NT2/D1 (cell line): ENCODE measurements at regions not wholly inside any gene's neighbourhood (a gene's known extent, or its start where the extent isn't known, plus 50 kb on each side); places are given as distances from the start of the nearest gene placed in this dataset.

Experiments
- DNase-seq: peaks from one replicate; pipeline ENCODE4 v3.0.0-alpha.2; 2011; ENCODE audit warnings: low read depth, low spot score
- H3K27me3 ChIP-seq: 2 replicates; pipeline ENCODE4 v1.6.0; 2011; ENCODE audit warnings: mild to moderate bottlenecking; ENCODE audit not compliant: insufficient read length, insufficient read depth
- H3K36me3 ChIP-seq: 2 replicates; pipeline ENCODE4 v1.6.1; 2011; ENCODE audit warnings: mild to moderate bottlenecking, low read length, mixed read lengths; ENCODE audit not compliant: insufficient read depth, insufficient read length
- H3K4me1 ChIP-seq: 2 replicates; pipeline ENCODE4 v1.5.1; 2011; ENCODE audit not compliant: insufficient read depth, insufficient read length
- H3K4me3 ChIP-seq: 2 replicates; pipeline ENCODE4 v1.5.1; 2011; ENCODE audit warnings: low read depth; ENCODE audit not compliant: insufficient read length
- H3K9ac ChIP-seq: 2 replicates; pipeline ENCODE4 v1.6.0; 2011; ENCODE audit warnings: low read depth; ENCODE audit not compliant: insufficient read length
- H3K9me3 ChIP-seq: 2 replicates; pipeline ENCODE4 v1.5.1; 2011; ENCODE audit warnings: mild to moderate bottlenecking, low read length; ENCODE audit not compliant: insufficient read depth
- SUZ12 ChIP-seq: IDR thresholded peaks from 2 replicates; pipeline ENCODE4 v1.6.1; 2011; ENCODE audit not compliant: insufficient read length, insufficient read depth; ENCODE audit errors: extremely low read depth
- YY1 ChIP-seq: IDR thresholded peaks from 2 replicates; pipeline ENCODE4 v1.6.1; 2011; ENCODE audit not compliant: insufficient read length, insufficient read depth
- ZNF274 ChIP-seq: IDR thresholded peaks from 2 replicates; pipeline ENCODE4 v1.6.1; 2011; ENCODE audit warnings: mild to moderate bottlenecking, low read depth, low read length

DNA sequence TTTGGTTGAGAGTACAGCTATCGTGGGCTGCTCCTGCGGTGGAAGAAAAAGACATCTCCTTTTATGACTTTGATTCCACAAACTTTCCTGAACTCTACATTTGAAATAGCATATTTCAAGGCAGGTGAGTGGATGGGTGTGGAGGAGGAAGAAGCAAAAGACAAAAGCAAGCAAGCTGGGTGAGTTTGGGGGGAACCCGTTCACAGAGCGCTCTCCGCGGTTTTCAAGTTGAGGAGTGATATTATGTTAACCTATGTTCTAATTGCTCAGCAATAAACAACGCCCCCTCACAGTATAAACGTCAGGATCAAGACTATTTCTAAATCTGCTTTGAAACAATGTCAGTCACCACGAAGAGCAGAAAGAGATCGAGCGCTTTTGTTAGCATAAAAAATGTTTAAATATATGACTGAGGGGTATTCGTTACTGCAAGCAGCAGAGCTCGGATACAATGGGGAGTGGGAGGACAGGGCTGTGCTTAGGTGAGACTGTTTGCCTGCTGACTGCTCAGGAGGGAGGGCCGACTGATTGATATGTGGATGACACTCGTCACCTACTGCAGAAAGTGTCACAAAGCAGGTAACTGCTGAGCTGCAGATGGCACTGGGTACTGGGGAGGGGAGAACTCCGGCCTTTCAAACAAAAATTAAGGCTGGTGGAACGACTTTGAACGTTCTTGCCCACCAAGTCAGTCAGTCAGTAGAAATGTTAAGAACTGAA lies 236.5 kb downstream of the DRD1 start:
- no peak for DNase-seq
- H3K9me3 ChIP-seq, result no peaks in the 10 kb centered on the region
- no peaks in the 10 kb centered on the region for H3K36me3 ChIP-seq
- TF ChIP-seq ZNF274 (no peak), YY1 (no peak), SUZ12 (no peak)
- no peaks in the 10 kb centered on the region for H3K4me1 ChIP-seq
- H3K4me3 ChIP-seq, result no peak overlapping the region
- H3K27me3 ChIP-seq, result no peaks in the 10 kb centered on the region
- no peak overlapping the region for H3K9ac ChIP-seq

DNA sequence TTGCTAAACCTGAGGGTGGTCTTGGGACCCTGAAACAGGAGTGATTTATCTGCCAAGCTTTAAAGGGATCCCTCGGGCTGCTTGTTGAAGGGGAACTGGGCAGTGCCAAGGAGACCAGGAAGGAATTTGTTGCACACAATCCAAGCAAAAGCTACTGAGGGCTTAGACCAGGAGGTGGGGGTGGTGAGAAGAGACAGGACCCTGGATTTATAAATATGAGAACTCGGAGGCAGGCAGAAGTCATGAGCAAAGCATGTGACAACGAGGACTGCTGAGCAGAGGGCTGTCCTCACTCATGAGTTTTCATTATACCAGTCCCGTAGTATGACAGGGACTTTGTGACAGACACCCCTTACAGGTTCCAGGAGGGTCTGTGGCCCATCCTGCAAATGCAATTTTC lies 237.3 kb downstream of the DRD1 start:
- no peaks in the 10 kb centered on the region for H3K36me3 ChIP-seq
- no peaks in the 10 kb centered on the region for H3K4me1 ChIP-seq
- H3K9ac ChIP-seq, result no peak overlapping the region
- H3K27me3 ChIP-seq, result no peaks in the 10 kb centered on the region
- no peak for DNase-seq
- H3K4me3 ChIP-seq, result no peak overlapping the region
- H3K9me3 ChIP-seq, result no peaks in the 10 kb centered on the region
- no peak for TF ChIP-seq ZNF274
- TF ChIP-seq YY1, result no peak
- no peak for TF ChIP-seq SUZ12

DNA sequence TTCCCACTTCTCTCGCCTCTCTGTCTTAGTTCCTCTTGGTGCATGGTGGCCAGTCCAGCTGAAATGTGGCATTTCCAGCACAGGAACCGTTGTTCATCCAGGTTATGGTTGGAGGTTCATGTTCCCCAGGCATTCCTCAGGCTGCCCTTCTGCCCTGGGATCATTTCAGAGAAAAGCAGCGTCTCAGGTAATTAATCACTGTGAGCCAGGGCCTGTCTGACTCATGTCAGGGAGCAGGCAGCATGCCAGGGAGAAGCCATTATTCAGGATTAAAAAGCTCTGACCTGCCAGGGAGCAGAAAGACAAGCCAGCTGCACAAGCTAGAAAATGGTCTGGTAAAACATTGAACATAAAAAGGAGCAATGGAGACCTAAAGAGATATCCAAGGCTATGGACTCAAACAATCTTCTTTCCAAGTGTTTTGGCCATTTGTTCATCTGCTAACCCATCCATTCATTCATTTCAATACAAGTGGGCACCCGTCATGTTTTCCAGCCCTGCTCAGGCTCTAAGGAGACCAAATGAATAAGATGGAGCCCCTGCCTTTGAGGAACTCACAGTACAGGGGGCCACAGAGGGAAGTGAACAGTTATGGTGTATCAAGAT lies 241.4 kb downstream of the DRD1 start:
- no peaks in the 10 kb centered on the region for H3K27me3 ChIP-seq
- DNase-seq, result no peak

DNA sequence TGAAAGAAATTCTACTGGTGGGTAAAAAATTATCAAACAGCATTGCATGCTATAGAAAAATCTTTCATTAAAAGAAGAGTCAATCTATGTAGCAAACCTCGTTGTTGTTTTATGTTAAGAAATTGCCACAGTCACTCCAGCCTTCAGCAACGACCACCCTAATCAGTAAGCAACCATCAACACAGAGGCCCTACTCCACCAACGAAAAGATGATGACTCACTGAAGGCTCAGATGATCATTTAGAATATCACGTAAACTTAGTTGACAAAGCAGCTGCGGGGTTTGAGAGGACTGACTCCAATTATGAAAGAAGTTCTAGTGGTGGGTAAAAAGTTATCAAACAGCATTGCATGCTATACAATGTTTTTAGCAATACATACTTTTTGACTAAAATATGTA lies 242.6 kb downstream of the DRD1 start:
- TF ChIP-seq SUZ12 (no peak), ZNF274 (no peak), YY1 (no peak)
- Histone ChIP-seq H3K4me1 (no peaks in the 10 kb centered on the region), H3K27me3 (no peaks in the 10 kb centered on the region), H3K36me3 (no peaks in the 10 kb centered on the region), H3K9ac (no peak overlapping the region), H3K9me3 (no peaks in the 10 kb centered on the region), H3K4me3 (no peak overlapping the region)
- no peak for DNase-seq

More for the DNA sequence above, 241.4 kb downstream of the DRD1 start:
- no peak overlapping the region for H3K4me3 ChIP-seq
- TF ChIP-seq YY1, result no peak
- TF ChIP-seq ZNF274, result no peak
- no peak for TF ChIP-seq SUZ12
- H3K9me3 ChIP-seq, result no peaks in the 10 kb centered on the region
- no peak overlapping the region for H3K9ac ChIP-seq
- H3K36me3 ChIP-seq, result no peaks in the 10 kb centered on the region
- no peaks in the 10 kb centered on the region for H3K4me1 ChIP-seq

DNA sequence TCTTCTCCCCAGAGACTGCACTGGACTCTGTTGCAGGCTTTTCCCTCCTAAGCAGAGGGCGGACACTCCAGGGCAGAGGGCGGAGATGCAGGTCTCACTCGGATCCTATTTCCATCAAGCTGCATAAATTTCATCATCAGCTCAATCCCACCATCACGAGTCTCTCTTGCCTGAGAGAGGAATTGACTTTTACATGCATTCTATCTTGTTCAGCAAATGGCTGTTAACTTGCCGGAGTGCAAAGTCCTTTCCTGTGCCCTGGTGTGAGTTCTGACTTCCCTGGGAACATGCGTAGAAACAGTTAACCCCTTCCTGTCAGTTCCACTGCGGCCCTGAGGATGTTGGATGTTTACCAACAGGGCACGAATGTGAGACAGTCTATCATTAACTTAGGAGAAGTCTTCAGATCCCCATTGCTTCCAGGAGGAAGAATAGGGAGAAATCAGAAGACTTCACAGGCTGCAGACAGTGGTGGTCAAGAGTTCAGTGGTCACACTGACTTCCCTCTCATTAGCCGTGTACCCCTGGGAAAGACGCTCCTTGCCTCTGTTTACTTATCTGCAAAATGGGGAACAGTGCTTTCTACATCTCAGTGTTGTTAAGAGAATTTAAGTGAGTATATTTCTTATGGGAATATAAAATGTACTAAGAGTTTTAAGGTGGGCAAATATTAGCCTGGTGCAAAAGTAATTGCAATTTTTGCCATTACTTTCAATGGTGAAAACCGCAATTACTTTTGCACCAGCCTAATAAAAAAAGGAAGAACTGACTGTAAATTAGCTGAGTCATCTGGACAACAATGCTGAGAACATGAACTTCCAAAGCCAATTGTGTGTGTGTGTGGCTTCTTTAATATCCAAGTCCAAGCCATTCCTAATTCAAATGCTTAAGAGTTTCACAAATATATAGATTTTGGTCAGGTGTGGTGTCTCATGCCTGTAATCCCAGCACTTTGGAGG lies 248.0 kb downstream of the DRD1 start:
- no peak for DNase-seq
- Histone ChIP-seq H3K4me1 (peaks cover 3% of the 10 kb centered on the region), H3K9me3 (peaks cover 10% of the 10 kb centered on the region), H3K36me3 (no peaks in the 10 kb centered on the region), H3K9ac (no peak overlapping the region), H3K27me3 (no peaks in the 10 kb centered on the region), H3K4me3 (no peak overlapping the region)
- TF ChIP-seq ZNF274 (no peak), SUZ12 (no peak), YY1 (no peak)

DNA sequence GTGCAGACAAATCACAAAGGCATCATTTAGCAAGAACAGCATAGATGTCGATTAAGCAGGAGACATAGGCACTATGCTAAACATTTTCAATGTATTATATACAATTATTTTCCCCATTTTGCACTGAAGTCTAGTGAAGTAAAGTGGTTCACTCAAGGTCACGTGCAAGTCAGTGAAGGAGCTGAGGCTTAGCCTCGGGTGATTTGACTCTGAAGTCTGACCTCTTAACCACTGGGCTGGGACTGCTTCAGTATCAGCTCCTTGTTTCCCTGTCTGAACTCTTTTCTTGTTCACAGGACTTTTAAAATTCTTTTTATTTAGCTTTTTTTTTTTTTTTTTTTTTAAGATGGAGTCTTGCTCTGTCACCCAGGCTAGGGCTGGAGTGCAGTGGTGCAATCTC lies 262.7 kb downstream of the DRD1 start:
- no peak overlapping the region for H3K4me3 ChIP-seq
- H3K9ac ChIP-seq, result no peak overlapping the region
- H3K9me3 ChIP-seq, result no peaks in the 10 kb centered on the region
- TF ChIP-seq YY1, result no peak
- TF ChIP-seq SUZ12, result no peak
- no peak for TF ChIP-seq ZNF274
- H3K27me3 ChIP-seq, result no peaks in the 10 kb centered on the region
- H3K36me3 ChIP-seq, result no peaks in the 10 kb centered on the region
- DNase-seq, result no peak
- H3K4me1 ChIP-seq, result no peaks in the 10 kb centered on the region

DNA sequence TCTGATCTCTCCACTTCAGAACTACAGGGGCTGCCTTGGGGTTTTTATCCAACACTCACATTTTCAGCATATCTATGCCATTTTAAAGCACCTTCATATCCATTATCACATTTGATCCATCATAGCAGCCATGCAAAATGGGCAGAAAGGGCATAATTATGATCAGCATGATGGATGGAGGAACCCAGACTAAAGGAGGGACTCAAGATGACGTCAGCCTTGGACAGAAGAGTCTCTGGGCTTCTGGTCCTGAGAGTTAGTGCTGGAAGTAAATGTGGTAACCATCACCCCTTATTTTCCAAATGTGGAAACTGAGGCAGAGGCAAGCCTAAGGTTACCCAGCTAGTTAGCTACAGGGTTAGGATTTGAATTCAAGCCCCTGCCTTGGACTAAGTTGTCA lies 273.1 kb downstream of the DRD1 start:
- no peak for TF ChIP-seq ZNF274
- no peak for TF ChIP-seq SUZ12
- TF ChIP-seq YY1, result no peak
- Histone ChIP-seq H3K27me3 (no peaks in the 10 kb centered on the region), H3K9ac (no peak overlapping the region), H3K4me3 (no peak overlapping the region), H3K4me1 (no peaks in the 10 kb centered on the region), H3K9me3 (no peaks in the 10 kb centered on the region), H3K36me3 (no peaks in the 10 kb centered on the region)
- DNase-seq, result no peak
